ENCODE measurements at regions not wholly inside any gene's neighbourhood (a gene's known extent, or its start where the extent isn't known, plus 50 kb on each side); places are given as distances from the start of the nearest gene placed in this dataset.

GRCh38 chr21:27622631-27623030, 655.7 kb upstream of the ADAMTS5 start:
- H3K4me3 ChIP-seq (replicated peaks; ENCODE audit: low read depth, low read length), result no peak overlapping the region
- no peak for TF ChIP-seq CTCF (IDR thresholded peaks at IDR 0.05; ENCODE audit: low read depth, low read length, missing control alignments)
- no peak for DNase-seq (ENCODE audit: extremely low read depth, low read depth)

GRCh38 chr21:27614231-27614630, 647.3 kb upstream of the ADAMTS5 start:
- no peak overlapping the region for H3K4me3 ChIP-seq (replicated peaks; ENCODE audit: low read depth, low read length)
- TF ChIP-seq CTCF (IDR thresholded peaks at IDR 0.05; ENCODE audit: low read depth, low read length, missing control alignments), result no peak
- DNase-seq (ENCODE audit: extremely low read depth, low read depth), result no peak

GRCh38 chr21:27606422-27606821, 639.5 kb upstream of the ADAMTS5 start:
- H3K4me3 ChIP-seq (replicated peaks; ENCODE audit: low read depth, low read length), result no peak overlapping the region
- TF ChIP-seq CTCF (IDR thresholded peaks at IDR 0.05; ENCODE audit: low read depth, low read length, missing control alignments), result no peak
- DNase-seq (ENCODE audit: extremely low read depth, low read depth), result no peak

DNA sequence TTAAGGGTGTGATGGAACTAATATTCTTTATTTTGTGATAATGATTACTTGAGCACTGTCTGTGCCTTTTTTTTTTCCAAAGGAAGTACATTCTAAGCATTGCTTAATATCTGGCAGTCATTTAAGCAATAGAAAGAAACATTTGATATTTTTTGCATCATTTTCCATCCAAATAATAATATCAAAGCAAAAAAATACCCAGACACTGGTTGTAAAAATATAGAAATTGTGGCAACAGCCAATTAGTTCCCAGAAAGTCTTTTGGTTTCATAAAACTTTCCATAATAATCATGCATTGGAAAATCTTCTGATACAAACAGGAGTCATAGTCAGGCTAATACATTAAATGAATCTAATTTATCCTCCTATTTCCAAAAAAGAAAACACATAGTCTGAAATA, 629.3 kb upstream of the ADAMTS5 start:
- DNase-seq (ENCODE audit: extremely low read depth, low read depth), result no peak
- no peak for TF ChIP-seq CTCF (IDR thresholded peaks at IDR 0.05; ENCODE audit: low read depth, low read length, missing control alignments)
- H3K4me3 ChIP-seq (replicated peaks; ENCODE audit: low read depth, low read length), result no peak overlapping the region

- TF ChIP-seq CTCF (IDR thresholded peaks at IDR 0.05; ENCODE audit: low read depth, low read length, missing control alignments), result no peak
- H3K4me3 ChIP-seq (replicated peaks; ENCODE audit: low read depth, low read length), result no peak overlapping the region
- DNase-seq (ENCODE audit: extremely low read depth, low read depth), result no peak
Measured at GRCh38 chr21:27595716-27596115, 628.8 kb upstream of the ADAMTS5 start.

GRCh38 chr21:27590271-27590670, 623.4 kb upstream of the ADAMTS5 start:
- no peak for DNase-seq (ENCODE audit: extremely low read depth, low read depth)
- no peak overlapping the region for H3K4me3 ChIP-seq (replicated peaks; ENCODE audit: low read depth, low read length)
- TF ChIP-seq CTCF (IDR thresholded peaks at IDR 0.05; ENCODE audit: low read depth, low read length, missing control alignments), result no peak

- no peak overlapping the region for H3K4me3 ChIP-seq (replicated peaks; ENCODE audit: low read depth, low read length)
- TF ChIP-seq CTCF (IDR thresholded peaks at IDR 0.05; ENCODE audit: low read depth, low read length, missing control alignments), result no peak
Measured at GRCh38 chr21:27589781-27590180, 622.9 kb upstream of the ADAMTS5 start.

More at GRCh38 chr21:27589781-27590180, 622.9 kb upstream of the ADAMTS5 start:
- no peak for DNase-seq (ENCODE audit: extremely low read depth, low read depth)

All from HFF-Myc (cell line).